Naive thymus-derived CD4-positive, alpha-beta T cell (primary cell): ENCODE measurements at regions not wholly inside any gene's neighbourhood (a gene's known extent, or its start where the extent isn't known, plus 50 kb on each side); places are given as distances from the start of the nearest gene placed in this dataset.

Experiments used
- ATAC-seq: fragments of 150-1000 bp; cut with Tn5 transposase; 2 replicates; pipeline ENCODE4 v1.10.0; 2021; ENCODE audit warnings: mild to moderate bottlenecking, moderate library complexity
- CTCF ChIA-PET: fragments of 350-600 bp; sonication (Branson Sonifier 250); formaldehyde crosslinking; loops from one replicate; lab custom pipeline; 2021; ENCODE audit warnings: antibody characterized with exemption; lab: Charles Lee
- POLR2A ChIA-PET: fragments of 350-600 bp; sonication (Branson Sonifier 250); formaldehyde crosslinking; loops from one replicate; lab custom pipeline; 2021; ENCODE audit warnings: antibody characterized with exemption, inconsistent platforms; lab: Charles Lee
- DNase-seq, 9 donors: peaks; one replicate each; pipeline versions ENCODE4 v3.0.0 to v3.0.0-alpha.2; 2020 to 2022; ENCODE audit warnings: mixed read lengths in 1 of 9
- H3K27ac ChIP-seq: one replicate; pipeline ENCODE4 v1.7.0; 2013; ENCODE audit warnings: mild to moderate bottlenecking, low read depth, low read length, moderate library complexity
- H3K27me3 ChIP-seq, 2 donors: one replicate each; pipeline ENCODE4 v1.7.0; 2013; ENCODE audit warnings: low read length in 2 of 2, mild to moderate bottlenecking in 2 of 2, moderate library complexity in 2 of 2; ENCODE audit not compliant: control insufficient read depth in 2 of 2, insufficient read depth in 2 of 2
- H3K36me3 ChIP-seq, 3 experiments: 1 replicate in 2 of 3; 2 replicates in 1 of 3; pipeline ENCODE4 v1.7.0; 2013; ENCODE audit warnings: low read length in 3 of 3, mild to moderate bottlenecking in 3 of 3, moderate library complexity in 1 of 3; ENCODE audit not compliant: insufficient read depth in 3 of 3, control insufficient read depth in 2 of 3
- H3K4me1 ChIP-seq, 2 donors: one replicate each; pipeline ENCODE4 v1.7.0; 2013; ENCODE audit warnings: low read length in 2 of 2, mild to moderate bottlenecking in 2 of 2, moderate library complexity in 1 of 2; ENCODE audit not compliant: control insufficient read depth in 2 of 2, insufficient read depth in 2 of 2
- H3K4me3 ChIP-seq: 2 replicates; pipeline ENCODE4 v1.7.0; 2013; ENCODE audit warnings: mild to moderate bottlenecking, low read length
- H3K9me3 ChIP-seq, 3 experiments: 1 replicate in 2 of 3; 2 replicates in 1 of 3; pipeline ENCODE4 v1.7.0; 2013; ENCODE audit warnings: low read length in 3 of 3; ENCODE audit not compliant: control insufficient read depth in 2 of 3
- H3K27ac Mint-ChIP-seq, 9 donors: one replicate each; pipeline ENCODE4 v1.8.0; 2020 to 2022; ENCODE audit warnings: mixed read lengths in 9 of 9, mild to moderate bottlenecking in 8 of 9, moderate library complexity in 5 of 9, inconsistent platforms in 2 of 9
- H3K27me3 Mint-ChIP-seq, 5 donors: one replicate each; pipeline ENCODE4 v1.8.0; 2021 to 2022; ENCODE audit warnings: mixed read lengths in 5 of 5, mild to moderate bottlenecking in 1 of 5
- H3K36me3 Mint-ChIP-seq, 5 donors: one replicate each; pipeline ENCODE4 v1.8.0; 2020 to 2022; ENCODE audit warnings: mixed read lengths in 5 of 5, mild to moderate bottlenecking in 3 of 5, inconsistent platforms in 1 of 5
- H3K4me1 Mint-ChIP-seq, 7 donors: one replicate each; pipeline ENCODE4 v1.8.0; 2020 to 2022; ENCODE audit warnings: mixed read lengths in 7 of 7, mild to moderate bottlenecking in 3 of 7, inconsistent platforms in 1 of 7
- H3K4me3 Mint-ChIP-seq, 10 donors: one replicate each; pipeline ENCODE4 v1.8.0; 2020 to 2022; ENCODE audit warnings: mild to moderate bottlenecking in 10 of 10, mixed read lengths in 10 of 10, moderate library complexity in 6 of 10, inconsistent platforms in 2 of 10
- H3K9me3 Mint-ChIP-seq, 11 donors: one replicate each; pipeline ENCODE4 v1.8.0; 2020 to 2022; ENCODE audit warnings: mixed read lengths in 11 of 11, mild to moderate bottlenecking in 4 of 11, inconsistent platforms in 1 of 11, moderate library complexity in 1 of 11
- intact Hi-C, 2 donors: fragments of 100-400 bp; cut with micrococcal nuclease; formaldehyde crosslinking; loops; one replicate each; pipeline ENCODE4 v1.15.1; 2023

DNA sequence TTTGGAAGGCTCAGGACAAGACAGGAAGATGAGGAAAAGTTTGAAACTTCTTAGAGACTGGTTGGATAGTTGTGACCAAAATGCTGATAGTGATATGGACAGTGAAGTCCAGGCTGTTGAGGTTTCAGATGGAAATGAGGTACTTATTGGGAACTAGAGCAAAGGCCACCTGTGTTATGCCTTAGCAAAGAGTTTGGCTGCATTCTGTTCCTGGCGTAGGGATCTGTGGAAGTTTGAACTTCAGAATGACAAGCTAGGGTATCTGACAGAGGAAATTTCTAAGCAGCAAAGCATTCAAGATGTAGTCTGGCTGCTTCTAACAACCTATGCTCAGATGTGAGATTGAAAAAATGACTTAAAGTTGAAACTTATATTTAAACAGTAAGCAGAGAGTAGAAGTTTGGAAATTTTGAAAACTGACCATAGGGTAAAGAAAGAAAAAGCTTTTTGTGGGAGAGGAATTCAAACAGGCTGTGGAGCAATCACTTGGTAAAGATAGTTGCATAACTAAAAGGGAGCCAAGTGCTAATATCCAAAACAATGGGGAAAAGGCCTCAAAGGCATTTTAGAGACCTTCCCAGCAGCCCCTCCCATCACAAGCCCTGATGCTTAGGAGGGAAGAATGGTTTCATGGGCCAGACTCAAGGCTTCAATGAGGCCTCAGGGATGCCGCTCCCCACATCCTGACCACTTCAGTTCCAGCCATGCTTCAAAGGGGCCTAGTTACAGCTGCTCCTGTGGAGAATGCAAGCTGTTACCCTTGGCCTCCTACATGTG is 415.1 kb downstream of the INHBA start:
- Mint-ChIP-seq H3K4me3 (no peak overlapping the region), H3K27ac (no peak overlapping the region), H3K36me3 (peaks cover 0 to 4% (median 0%) of the 10 kb centered on the region in 5 donors), H3K9me3 (peaks cover 0 to 10% (median 2%) of the 10 kb centered on the region in 11 donors), H3K27me3 (peaks cover 0 to 2% (median 0%) of the 10 kb centered on the region in 5 donors), H3K4me1 (peaks cover 0 to under 1% (median 0%) of the 10 kb centered on the region in 7 donors)
- CTCF ChIA-PET: no interaction called here
- DNase-seq (no peak), ATAC-seq (no peak)
- Histone ChIP-seq H3K27me3 (no peaks in the 10 kb centered on the region), H3K27ac (no peak overlapping the region), H3K4me3 (no peak overlapping the region), H3K4me1 (no peaks in the 10 kb centered on the region), H3K9me3 (no peaks in the 10 kb centered on the region), H3K36me3 (no peaks in the 10 kb centered on the region)
- POLR2A ChIA-PET: no interaction called here
- intact Hi-C loops: no loop called here

DNA sequence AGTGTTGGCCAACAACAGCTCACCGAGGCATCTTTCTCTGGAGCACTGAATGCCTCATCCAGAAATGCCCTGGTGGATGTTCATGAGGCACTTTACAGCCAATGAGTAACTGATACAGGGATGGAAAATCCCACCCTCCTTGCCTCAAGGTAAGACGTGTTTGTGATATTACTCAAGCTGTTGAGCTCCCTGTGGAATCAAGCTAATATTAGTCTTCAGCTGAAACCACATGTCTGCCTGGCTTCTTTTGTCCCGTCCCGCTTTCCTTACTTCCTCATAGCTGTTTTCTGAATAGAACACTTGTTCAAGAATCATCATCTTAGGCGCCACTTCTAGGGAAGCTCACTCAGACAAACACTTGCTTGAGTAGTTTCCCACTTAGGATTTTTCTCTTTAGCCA is 422.4 kb downstream of the INHBA start:
- Mint-ChIP-seq H3K4me3 (no peak overlapping the region), H3K27me3 (peaks cover 0 to 6% (median 0%) of the 10 kb centered on the region in 5 donors), H3K36me3 (peaks cover 0 to 9% (median 0%) of the 10 kb centered on the region in 5 donors), H3K9me3 (peaks cover 0 to 22% (median 5%) of the 10 kb centered on the region in 11 donors), H3K27ac (no peak overlapping the region), H3K4me1 (peaks cover 0 to 1% (median 0%) of the 10 kb centered on the region in 7 donors)
- Histone ChIP-seq H3K27ac (no peak overlapping the region), H3K27me3 (no peaks in the 10 kb centered on the region), H3K4me1 (no peaks in the 10 kb centered on the region), H3K4me3 (no peak overlapping the region), H3K36me3 (no peaks in the 10 kb centered on the region), H3K9me3 (no peaks in the 10 kb centered on the region)
- intact Hi-C loops: no loop called here
- POLR2A ChIA-PET: no interaction called here
- DNase-seq (no peak), ATAC-seq (no peak)
- CTCF ChIA-PET: no interaction called here

GRCh38 chr7:41277561-41277960 is 425.3 kb downstream of the INHBA start:
- intact Hi-C loops: no loop called here
- H3K4me3 ChIP-seq: no peak overlapping the region
- H3K4me1 Mint-ChIP-seq: no peaks in the 10 kb centered on the region
- H3K36me3 ChIP-seq: no peaks in the 10 kb centered on the region
- no peaks in the 10 kb centered on the region for H3K27me3 ChIP-seq
- H3K27ac ChIP-seq: no peak overlapping the region
- H3K4me3 Mint-ChIP-seq: no peak overlapping the region
- no peak for DNase-seq
- no peaks in the 10 kb centered on the region for H3K4me1 ChIP-seq
- peaks cover 0 to 6% (median 0%) of the 10 kb centered on the region in 5 donors for H3K36me3 Mint-ChIP-seq
- no peaks in the 10 kb centered on the region for H3K9me3 ChIP-seq
- ChIA-PET POLR2A (no interaction called here), CTCF (no interaction called here)
- peaks cover 0 to 2% (median 0%) of the 10 kb centered on the region in 5 donors for H3K27me3 Mint-ChIP-seq
- ATAC-seq: no peak
- H3K27ac Mint-ChIP-seq: no peak overlapping the region
- H3K9me3 Mint-ChIP-seq: peaks cover 0 to 21% (median 4%) of the 10 kb centered on the region in 11 donors

- Mint-ChIP-seq H3K4me3 (no peak overlapping the region), H3K4me1 (no peaks in the 10 kb centered on the region), H3K27ac (no peak overlapping the region), H3K9me3 (peaks cover 0 to 22% (median 2%) of the 10 kb centered on the region in 11 donors), H3K36me3 (peaks cover 0 to 6% (median 0%) of the 10 kb centered on the region in 5 donors), H3K27me3 (no peaks in the 10 kb centered on the region)
- intact Hi-C loops: no loop called here
- Histone ChIP-seq H3K27me3 (no peaks in the 10 kb centered on the region), H3K4me3 (no peak overlapping the region), H3K36me3 (no peaks in the 10 kb centered on the region), H3K4me1 (no peaks in the 10 kb centered on the region), H3K9me3 (no peaks in the 10 kb centered on the region), H3K27ac (no peak overlapping the region)
- ChIA-PET CTCF (no interaction called here), POLR2A (no interaction called here)
- ATAC-seq: no peak
- no peak for DNase-seq
Measured at GRCh38 chr7:41275255-41275654, 427.6 kb downstream of the INHBA start.

GRCh38 chr7:41274179-41274578 is 428.7 kb downstream of the INHBA start:
- Histone ChIP-seq H3K27me3 (no peaks in the 10 kb centered on the region), H3K4me1 (no peaks in the 10 kb centered on the region), H3K4me3 (no peak overlapping the region), H3K27ac (no peak overlapping the region), H3K36me3 (no peaks in the 10 kb centered on the region), H3K9me3 (no peaks in the 10 kb centered on the region)
- ATAC-seq (no peak), DNase-seq (no peak)
- ChIA-PET POLR2A (no interaction called here), CTCF (no interaction called here)
- Mint-ChIP-seq H3K36me3 (peaks cover 0 to 6% (median 0%) of the 10 kb centered on the region in 5 donors), H3K27ac (peak overlapping the region in 1 of 9 donors; percentile 15), H3K9me3 (peaks cover 0 to 22% (median 2%) of the 10 kb centered on the region in 11 donors), H3K4me1 (no peaks in the 10 kb centered on the region), H3K27me3 (no peaks in the 10 kb centered on the region), H3K4me3 (no peak overlapping the region)
- intact Hi-C loops: no loop called here

- ATAC-seq (no peak), DNase-seq (no peak)
- Histone ChIP-seq H3K4me1 (no peaks in the 10 kb centered on the region), H3K36me3 (no peaks in the 10 kb centered on the region), H3K27me3 (no peaks in the 10 kb centered on the region), H3K27ac (no peak overlapping the region), H3K4me3 (no peak overlapping the region), H3K9me3 (no peaks in the 10 kb centered on the region)
- Mint-ChIP-seq H3K9me3 (peaks cover 0 to 20% (median 2%) of the 10 kb centered on the region in 11 donors), H3K27me3 (no peaks in the 10 kb centered on the region), H3K27ac (no peak overlapping the region), H3K36me3 (peaks cover 0 to 6% (median 0%) of the 10 kb centered on the region in 5 donors), H3K4me1 (no peaks in the 10 kb centered on the region), H3K4me3 (no peak overlapping the region)
- intact Hi-C loops: no loop called here
- CTCF ChIA-PET: no interaction called here
- POLR2A ChIA-PET: no interaction called here
Measured at GRCh38 chr7:41272664-41273063, 430.2 kb downstream of the INHBA start.

DNA sequence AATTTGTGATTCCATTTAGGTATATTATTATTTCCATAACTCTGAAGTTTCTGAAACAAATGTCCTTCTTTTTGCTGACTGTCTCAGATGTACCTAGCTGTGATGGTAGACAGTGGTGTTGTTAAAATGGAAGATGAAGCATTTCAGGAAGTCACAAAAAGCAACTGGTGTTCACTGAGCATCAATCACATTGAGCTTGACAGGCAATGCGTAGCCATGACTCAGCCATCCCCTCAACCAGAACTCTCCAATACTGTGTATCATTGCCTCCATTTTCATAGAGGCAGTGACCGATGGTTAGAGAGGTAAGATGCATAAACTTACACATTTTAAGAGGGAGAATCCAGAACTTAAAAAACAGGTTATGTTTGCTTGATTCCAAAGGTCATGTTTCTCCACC is 434.0 kb downstream of the INHBA start:
- intact Hi-C loops: no loop called here
- Mint-ChIP-seq H3K36me3 (peaks cover 0 to 6% (median 0%) of the 10 kb centered on the region in 5 donors), H3K4me1 (no peaks in the 10 kb centered on the region), H3K27me3 (no peaks in the 10 kb centered on the region), H3K27ac (no peak overlapping the region), H3K4me3 (no peak overlapping the region), H3K9me3 (peaks cover 0 to 17% (median 0%) of the 10 kb centered on the region in 11 donors)
- no peak overlapping the region for H3K27ac ChIP-seq
- no peak for ATAC-seq
- ChIA-PET POLR2A (no interaction called here), CTCF (no interaction called here)
- DNase-seq: no peak
- no peaks in the 10 kb centered on the region for H3K27me3 ChIP-seq
- H3K4me1 ChIP-seq: no peaks in the 10 kb centered on the region
- H3K36me3 ChIP-seq: no peaks in the 10 kb centered on the region
- H3K4me3 ChIP-seq: no peak overlapping the region
- H3K9me3 ChIP-seq: no peaks in the 10 kb centered on the region
